OCI-LY1 (cell line): ENCODE measurements at regions not wholly inside any gene's neighbourhood (a gene's known extent, or its start where the extent isn't known, plus 50 kb on each side); places are given as distances from the start of the nearest gene placed in this dataset.

Experiments used
- H2AFZ ChIP-seq: fragments of 200-600 bp; sonication (generic), shearing (Covaris generic); 2 replicates; pipeline ENCODE4 v1.6.0; 2014; ENCODE audit warnings: antibody characterized with exemption, mild to moderate bottlenecking, low read length
- H3F3A ChIP-seq: fragments of 200-600 bp; sonication (generic), shearing (Covaris generic); 2 replicates; pipeline ENCODE4 v1.6.0; 2014; ENCODE audit warnings: mild to moderate bottlenecking, antibody characterized with exemption, low read length, moderate library complexity; ENCODE audit not compliant: insufficient read depth
- H3K27ac ChIP-seq: fragments of 200-600 bp; sonication (generic); 2 replicates; pipeline ENCODE4 v1.5.1; 2014; ENCODE audit warnings: low read length, mixed run types, mild to moderate bottlenecking, low read depth; ENCODE audit not compliant: poor library complexity, severe bottlenecking
- H3K27me3 ChIP-seq: fragments of 200-600 bp; sonication (generic); 2 replicates; pipeline ENCODE4 v1.6.0; 2014; ENCODE audit warnings: antibody characterized with exemption, mild to moderate bottlenecking, low read length, moderate library complexity; ENCODE audit not compliant: insufficient read depth
- H3K36me3 ChIP-seq: fragments of 200-600 bp; sonication (generic); 2 replicates; pipeline ENCODE4 v1.6.1; 2014; ENCODE audit warnings: mild to moderate bottlenecking, antibody characterized with exemption, low read length, moderate library complexity, mixed read lengths; ENCODE audit not compliant: insufficient read depth
- H3K4me1 ChIP-seq: fragments of 200-600 bp; sonication (generic); 2 replicates; pipeline ENCODE4 v1.5.1; 2014; ENCODE audit warnings: mild to moderate bottlenecking, low read length, moderate library complexity; ENCODE audit not compliant: insufficient read depth, severe bottlenecking
- H3K4me2 ChIP-seq: fragments of 200-600 bp; sonication (generic), shearing (Covaris generic); 2 replicates; pipeline ENCODE4 v1.6.1; 2014; ENCODE audit warnings: low read length
- H3K4me3 ChIP-seq: fragments of 200-600 bp; sonication (generic); 2 replicates; pipeline ENCODE4 v1.5.1; 2014; ENCODE audit warnings: low read length, low read depth, mild to moderate bottlenecking, mixed read lengths; ENCODE audit not compliant: poor library complexity, severe bottlenecking
- H3K79me2 ChIP-seq: fragments of 200-600 bp; shearing (Covaris generic); 2 replicates; pipeline ENCODE4 v1.6.1; 2016; ENCODE audit warnings: mixed run types, low read length, mixed read lengths; ENCODE audit not compliant: insufficient read depth
- H3K9ac ChIP-seq: fragments of 200-600 bp; sonication (generic), shearing (Covaris generic); 2 replicates; pipeline ENCODE4 v1.6.1; 2014; ENCODE audit warnings: mild to moderate bottlenecking, low read length, mixed read lengths
- H3K9me2 ChIP-seq: fragments of 200-600 bp; sonication (generic), shearing (Covaris generic); 2 replicates; pipeline ENCODE4 v1.6.1; 2014; ENCODE audit warnings: low read depth, mild to moderate bottlenecking, low read length, mixed read lengths
- H3K9me3 ChIP-seq: fragments of 200-600 bp; shearing (Covaris generic); 2 replicates; pipeline ENCODE4 v1.6.1; 2014; ENCODE audit warnings: low read length, mixed read lengths
- H4K20me1 ChIP-seq: fragments of 200-600 bp; sonication (generic), shearing (Covaris generic); 2 replicates; pipeline ENCODE4 v1.6.0; 2016; ENCODE audit warnings: mild to moderate bottlenecking, low read length; ENCODE audit not compliant: insufficient read depth
- CTCF ChIP-seq: fragments of 200-600 bp; sonication (generic), shearing (Covaris generic); IDR thresholded peaks from 2 replicates; pipeline ENCODE4 v1.5.1; 2017; ENCODE audit warnings: mild to moderate bottlenecking, antibody characterized with exemption, low read length, moderate library complexity, mixed read lengths
- EZH2 ChIP-seq: fragments of 200-600 bp; sonication (generic), shearing (Covaris generic); IDR thresholded peaks from 2 replicates; pipeline ENCODE4 v1.8.0; 2017; ENCODE audit warnings: borderline replicate concordance, mixed run types, mild to moderate bottlenecking, antibody characterized with exemption, low read length, moderate library complexity, mixed read lengths

DNA sequence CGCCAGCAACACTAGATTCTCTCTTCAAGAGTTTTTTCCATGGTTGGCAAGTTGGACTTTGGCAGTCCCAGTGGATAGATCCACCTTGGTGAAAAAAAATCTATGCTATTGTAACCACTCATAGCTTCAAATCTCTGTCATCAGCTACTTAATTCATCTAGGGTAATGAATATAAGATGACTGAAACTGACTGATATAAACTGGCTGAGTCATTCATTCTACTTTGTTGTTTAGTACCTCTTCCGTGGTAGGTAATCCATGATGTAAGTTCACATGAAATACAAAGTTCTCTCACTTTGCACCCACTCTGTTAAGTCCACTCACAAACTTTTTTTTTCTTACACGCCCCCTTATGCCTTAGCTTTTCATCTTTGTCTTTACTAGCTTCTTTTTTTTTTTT is 1381.5 kb downstream of the SLITRK5 start:
- H3K4me2 ChIP-seq: no peak overlapping the region
- no peaks in the 10 kb centered on the region for H3F3A ChIP-seq
- H3K9me3 ChIP-seq: no peaks in the 10 kb centered on the region
- H3K9ac ChIP-seq: no peak overlapping the region
- no peaks in the 10 kb centered on the region for H3K9me2 ChIP-seq
- H3K4me3 ChIP-seq: no peak overlapping the region
- H3K27me3 ChIP-seq: no peaks in the 10 kb centered on the region
- no peak for TF ChIP-seq EZH2
- no peak for TF ChIP-seq CTCF
- H3K4me1 ChIP-seq: no peaks in the 10 kb centered on the region
- H2AFZ ChIP-seq: no peak overlapping the region
- H4K20me1 ChIP-seq: no peaks in the 10 kb centered on the region
- no peak overlapping the region for H3K27ac ChIP-seq
- no peaks in the 10 kb centered on the region for H3K79me2 ChIP-seq
- no peaks in the 10 kb centered on the region for H3K36me3 ChIP-seq

- TF ChIP-seq EZH2 (no peak), CTCF (no peak)
- Histone ChIP-seq H3F3A (no peaks in the 10 kb centered on the region), H3K9ac (no peak overlapping the region), H3K4me2 (no peak overlapping the region), H3K36me3 (no peaks in the 10 kb centered on the region), H3K9me3 (no peaks in the 10 kb centered on the region), H2AFZ (no peak overlapping the region), H3K27ac (no peak overlapping the region), H3K4me1 (no peaks in the 10 kb centered on the region), H3K27me3 (no peaks in the 10 kb centered on the region), H3K79me2 (no peaks in the 10 kb centered on the region), H3K4me3 (no peak overlapping the region), H4K20me1 (no peaks in the 10 kb centered on the region), H3K9me2 (no peaks in the 10 kb centered on the region)
Measured at GRCh38 chr13:89053418-89053817, 1382.2 kb downstream of the SLITRK5 start.

DNA sequence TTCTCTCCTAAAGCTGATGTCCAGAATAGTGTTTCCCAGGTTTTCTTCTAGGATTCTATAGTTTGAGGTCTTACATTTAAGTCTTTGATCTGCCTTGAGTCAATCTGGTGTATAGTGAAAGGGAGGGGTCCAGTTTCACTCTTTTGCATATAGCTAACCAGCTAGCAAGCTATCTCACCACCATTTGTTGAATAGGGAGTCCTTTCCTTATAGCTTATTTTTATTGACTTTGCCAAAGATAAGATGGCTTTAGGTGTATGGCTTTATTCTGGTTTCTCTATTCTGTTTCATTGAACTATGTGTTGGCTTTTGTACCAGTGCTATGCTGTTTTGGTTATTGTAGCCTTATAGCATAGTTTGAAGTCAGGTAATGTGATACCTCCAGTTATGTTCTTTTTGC is 1386.1 kb downstream of the SLITRK5 start:
- Histone ChIP-seq H3K27ac (no peak overlapping the region), H3K27me3 (no peaks in the 10 kb centered on the region), H2AFZ (no peak overlapping the region), H3K9me3 (no peaks in the 10 kb centered on the region), H3K79me2 (no peaks in the 10 kb centered on the region), H3K9me2 (no peaks in the 10 kb centered on the region), H3K36me3 (no peaks in the 10 kb centered on the region), H4K20me1 (no peaks in the 10 kb centered on the region), H3K4me1 (no peaks in the 10 kb centered on the region), H3K4me3 (no peak overlapping the region), H3K9ac (no peak overlapping the region), H3K4me2 (no peak overlapping the region), H3F3A (no peaks in the 10 kb centered on the region)
- TF ChIP-seq EZH2 (no peak), CTCF (no peak)
